CD14-positive monocyte (primary cell): ENCODE measurements at regions not wholly inside any gene's neighbourhood (a gene's known extent, or its start where the extent isn't known, plus 50 kb on each side); places are given as distances from the start of the nearest gene placed in this dataset.

Source experiments
- DNase-seq, 3 donors: peaks; one replicate each; pipeline ENCODE4 v3.0.0-alpha.2; 2011 to 2022
- H2AFZ ChIP-seq: 2 replicates; pipeline ENCODE4 v1.6.0; 2012; ENCODE audit warnings: mild to moderate bottlenecking, low read depth, low read length, inconsistent platforms; ENCODE audit not compliant: insufficient read depth, poor library complexity, severe bottlenecking
- H3K27ac ChIP-seq, 2 donors: 1 replicate in 1 of 2; 2 replicates in 1 of 2; pipeline ENCODE4 v1.5.1; 2012 to 2013; ENCODE audit warnings: low read length in 2 of 2, control low read depth in 1 of 2, inconsistent platforms in 1 of 2, low read depth in 1 of 2, mild to moderate bottlenecking in 1 of 2
- H3K27me3 ChIP-seq, 2 donors: one replicate each; pipeline versions ENCODE4 v1.6.0 to v1.6.1; 2011 to 2013; ENCODE audit warnings: low read length in 2 of 2; ENCODE audit not compliant: control insufficient read depth in 2 of 2, insufficient read depth in 2 of 2
- H3K36me3 ChIP-seq, 2 donors: replicated peaks in 1 of 2; 1 replicate in 1 of 2; 2 replicates in 1 of 2; pipeline versions ENCODE4 v1.5.1 to v1.6.1; 2012 to 2013; ENCODE audit warnings: low read length in 2 of 2, control low read depth in 1 of 2, inconsistent platforms in 1 of 2, mild to moderate bottlenecking in 1 of 2; ENCODE audit not compliant: insufficient read depth in 2 of 2, control insufficient read depth in 1 of 2
- H3K4me1 ChIP-seq, 2 donors: 1 replicate in 1 of 2; 2 replicates in 1 of 2; pipeline versions ENCODE4 v1.5.1 to v1.6.1; 2012 to 2013; ENCODE audit warnings: low read length in 2 of 2, control low read depth in 1 of 2, inconsistent platforms in 1 of 2, mild to moderate bottlenecking in 1 of 2, moderate library complexity in 1 of 2; ENCODE audit not compliant: insufficient read depth in 2 of 2, control insufficient read depth in 1 of 2
- H3K4me2 ChIP-seq: replicated peaks from 2 replicates; pipeline ENCODE3; 2012; ENCODE audit warnings: low read length, moderate library complexity, mild to moderate bottlenecking; ENCODE audit not compliant: poor library complexity, severe bottlenecking; ENCODE audit errors: extremely low read depth
- H3K4me3 ChIP-seq, 3 experiments: fragments of 200-600 bp in 1 of 3; sonication (generic) in 1 of 3; replicated peaks in 1 of 3; 1 replicate in 2 of 3; 2 replicates in 1 of 3; pipeline ENCODE4 v1.5.1; 2011 to 2013; ENCODE audit warnings: low read length in 3 of 3, mild to moderate bottlenecking in 3 of 3, control low read depth in 2 of 3, low read depth in 2 of 3, inconsistent platforms in 1 of 3, moderate library complexity in 1 of 3
- H3K79me2 ChIP-seq: 2 replicates; pipeline ENCODE4 v1.6.0; 2012; ENCODE audit warnings: mild to moderate bottlenecking, control low read depth, inconsistent platforms, low read length, moderate library complexity; ENCODE audit not compliant: insufficient read depth
- H3K9ac ChIP-seq: 2 replicates; pipeline ENCODE4 v1.6.0; 2017; ENCODE audit warnings: low read length, mild to moderate bottlenecking; ENCODE audit not compliant: insufficient read depth, poor library complexity, severe bottlenecking
- H3K9me3 ChIP-seq, 2 donors: replicated peaks in 1 of 2; 1 replicate in 1 of 2; 2 replicates in 1 of 2; pipeline versions ENCODE4 v1.5.1 to v1.6.1; 2012 to 2013; ENCODE audit warnings: low read length in 2 of 2, control low read depth in 1 of 2; ENCODE audit not compliant: control insufficient read depth in 1 of 2, insufficient read depth in 1 of 2
- H4K20me1 ChIP-seq: 2 replicates; pipeline ENCODE4 v1.6.0; 2012; ENCODE audit warnings: mild to moderate bottlenecking, low read length, control low read depth, moderate library complexity; ENCODE audit not compliant: insufficient read depth
- H3K27ac Mint-ChIP-seq, 7 donors: one replicate each; pipeline ENCODE4 v1.8.0; 2020; ENCODE audit warnings: mild to moderate bottlenecking in 7 of 7, mixed read lengths in 7 of 7, moderate library complexity in 6 of 7, inconsistent platforms in 2 of 7
- H3K27me3 Mint-ChIP-seq, 3 donors: one replicate each; pipeline ENCODE4 v1.8.0; 2021 to 2022; ENCODE audit warnings: low read depth in 3 of 3, mild to moderate bottlenecking in 3 of 3, mixed read lengths in 3 of 3, moderate library complexity in 3 of 3, inconsistent platforms in 1 of 3
- H3K36me3 Mint-ChIP-seq, 2 donors: one replicate each; pipeline ENCODE4 v1.8.0; 2020; ENCODE audit warnings: mixed read lengths in 2 of 2, inconsistent platforms in 1 of 2, mild to moderate bottlenecking in 1 of 2
- H3K4me1 Mint-ChIP-seq: one replicate; pipeline ENCODE4 v1.8.0; 2020; ENCODE audit warnings: mild to moderate bottlenecking, mixed read lengths
- H3K4me3 Mint-ChIP-seq, 2 donors: one replicate each; pipeline ENCODE4 v1.8.0; 2020; ENCODE audit warnings: mild to moderate bottlenecking in 2 of 2, mixed read lengths in 2 of 2, moderate library complexity in 1 of 2
- H3K9me3 Mint-ChIP-seq, 7 donors: one replicate each; pipeline ENCODE4 v1.8.0; 2020 to 2022; ENCODE audit warnings: mixed read lengths in 7 of 7, mild to moderate bottlenecking in 6 of 7, moderate library complexity in 6 of 7, inconsistent platforms in 2 of 7
- WGBS: methylation state at CpG from one replicate; pipeline ENCODE4 v1.1.5; 2013; ENCODE audit warnings: missing lambda C conversion rate; ENCODE audit not compliant: insufficient coverage; 5-methylcytosine and 5-hydroxymethylcytosine counted together
- intact Hi-C, 2 donors: fragments of 100-400 bp; cut with micrococcal nuclease; formaldehyde crosslinking; loops; one replicate each; pipeline versions ENCODE4 v1.15.0 to v1.15.1; 2023
- TF ChIP-seq, protein P1 (sequence below): fragments of 200-600 bp; IDR thresholded peaks from one replicate; pipeline ENCODE4 v1.8.0; 2022; ENCODE audit warnings: antibody characterized with exemption, mild to moderate bottlenecking

DNA sequence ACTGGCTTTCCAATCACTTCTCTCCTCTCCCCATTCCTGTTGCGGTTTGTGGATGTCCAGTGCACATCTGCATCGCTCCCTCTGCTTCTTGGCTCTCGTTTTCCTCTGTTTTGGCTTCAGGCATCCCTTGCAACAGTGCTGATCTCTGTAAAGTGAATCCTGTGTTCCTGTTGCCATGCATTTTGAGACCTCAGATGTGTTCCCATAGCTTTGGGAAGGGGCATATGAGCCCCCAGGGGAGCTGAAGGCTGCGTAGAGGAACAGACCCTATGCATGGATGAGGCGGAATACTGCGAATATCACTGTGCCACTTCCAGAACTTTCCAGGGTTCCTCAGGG, 168.4 kb upstream of the HAAO start:
- H3K4me2 ChIP-seq, result no peak overlapping the region
- Mint-ChIP-seq H3K36me3 (peaks cover 0 to 4% of the 10 kb centered on the region in 2 donors), H3K27ac (no peak overlapping the region), H3K9me3 (peaks cover 0 to under 1% (median 0%) of the 10 kb centered on the region in 7 donors), H3K27me3 (peaks cover 4 to 16% (median 5%) of the 10 kb centered on the region in 3 donors), H3K4me1 (peaks cover 86% of the 10 kb centered on the region), H3K4me3 (no peak overlapping the region)
- H2AFZ ChIP-seq, result peak overlapping the region; percentile 62
- no peaks in the 10 kb centered on the region for H4K20me1 ChIP-seq
- intact Hi-C loops, result loop anchor here in 1 of 2 donors (10.0 kb wide), 1 partner anchor 144 kb away; no protein-coding TSS in a partner anchor
- WGBS, result 75% methylated on average over 5 of the region's 6 CpGs
- H3K79me2 ChIP-seq, result no peaks in the 10 kb centered on the region
- no peaks in the 10 kb centered on the region for H3K9me3 ChIP-seq
- DNase-seq, result no peak
- no peaks in the 10 kb centered on the region for H3K36me3 ChIP-seq
- no peak overlapping the region for H3K9ac ChIP-seq
- H3K4me1 ChIP-seq, result peaks cover 69 to 80% of the 10 kb centered on the region in 2 donors
- no peak overlapping the region for H3K27ac ChIP-seq
- no peak overlapping the region for H3K4me3 ChIP-seq
- H3K27me3 ChIP-seq, result no peaks in the 10 kb centered on the region
- TF ChIP-seq, protein P1, sequence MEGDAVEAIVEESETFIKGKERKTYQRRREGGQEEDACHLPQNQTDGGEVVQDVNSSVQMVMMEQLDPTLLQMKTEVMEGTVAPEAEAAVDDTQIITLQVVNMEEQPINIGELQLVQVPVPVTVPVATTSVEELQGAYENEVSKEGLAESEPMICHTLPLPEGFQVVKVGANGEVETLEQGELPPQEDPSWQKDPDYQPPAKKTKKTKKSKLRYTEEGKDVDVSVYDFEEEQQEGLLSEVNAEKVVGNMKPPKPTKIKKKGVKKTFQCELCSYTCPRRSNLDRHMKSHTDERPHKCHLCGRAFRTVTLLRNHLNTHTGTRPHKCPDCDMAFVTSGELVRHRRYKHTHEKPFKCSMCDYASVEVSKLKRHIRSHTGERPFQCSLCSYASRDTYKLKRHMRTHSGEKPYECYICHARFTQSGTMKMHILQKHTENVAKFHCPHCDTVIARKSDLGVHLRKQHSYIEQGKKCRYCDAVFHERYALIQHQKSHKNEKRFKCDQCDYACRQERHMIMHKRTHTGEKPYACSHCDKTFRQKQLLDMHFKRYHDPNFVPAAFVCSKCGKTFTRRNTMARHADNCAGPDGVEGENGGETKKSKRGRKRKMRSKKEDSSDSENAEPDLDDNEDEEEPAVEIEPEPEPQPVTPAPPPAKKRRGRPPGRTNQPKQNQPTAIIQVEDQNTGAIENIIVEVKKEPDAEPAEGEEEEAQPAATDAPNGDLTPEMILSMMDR, result no peak

DNA sequence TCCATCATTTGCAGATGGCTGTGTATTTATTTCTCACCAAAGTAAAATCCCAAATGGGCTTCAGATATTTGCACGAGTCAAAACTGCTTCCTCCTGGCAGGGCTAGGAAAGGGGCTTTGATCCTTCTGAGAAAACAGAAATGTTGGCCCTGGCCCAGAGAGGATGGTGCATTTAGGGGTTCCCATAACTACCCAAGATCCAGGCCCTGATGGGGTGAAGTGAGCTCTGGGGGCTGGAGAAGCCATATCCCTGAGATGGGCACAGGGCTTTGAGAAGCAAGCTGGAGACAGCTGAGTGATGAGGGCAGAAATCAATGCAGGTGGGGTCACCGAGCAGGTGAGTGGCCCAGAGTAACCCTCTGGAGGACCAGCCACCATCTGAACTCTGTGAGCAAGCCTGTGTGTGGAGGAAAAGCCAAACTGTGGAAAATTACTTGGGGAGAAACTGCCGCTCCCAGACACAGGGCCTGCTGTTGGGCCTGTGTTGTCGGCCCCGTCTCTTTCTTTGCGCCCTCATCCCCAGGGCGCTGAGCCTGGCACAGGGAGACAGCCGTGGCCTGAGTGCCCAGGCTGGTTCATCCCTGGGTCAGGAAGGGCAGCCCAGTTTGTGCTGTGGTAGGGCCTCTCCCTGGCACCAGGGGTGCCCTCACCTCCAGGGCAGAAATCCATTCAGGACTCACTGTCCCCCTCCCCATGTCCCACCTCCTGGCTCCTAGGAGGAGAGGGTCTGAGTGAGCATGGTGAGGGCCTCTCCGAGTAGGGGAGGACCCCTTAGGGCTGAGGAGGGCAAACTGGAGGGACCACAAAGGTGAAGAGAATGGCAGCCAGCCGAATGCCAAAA, 167.8 kb upstream of the HAAO start:
- Mint-ChIP-seq H3K4me3 (no peak overlapping the region), H3K4me1 (peaks cover 81% of the 10 kb centered on the region), H3K9me3 (no peaks in the 10 kb centered on the region), H3K27ac (no peak overlapping the region), H3K27me3 (peaks cover 7 to 16% (median 8%) of the 10 kb centered on the region in 3 donors), H3K36me3 (peaks cover 0 to 4% of the 10 kb centered on the region in 2 donors)
- Histone ChIP-seq H3K27me3 (no peaks in the 10 kb centered on the region), H3K27ac (no peak overlapping the region), H3K36me3 (no peaks in the 10 kb centered on the region), H2AFZ (peak overlapping the region; percentile 48), H3K4me2 (no peak overlapping the region), H3K79me2 (no peaks in the 10 kb centered on the region), H3K4me1 (peaks cover 64 to 75% of the 10 kb centered on the region in 2 donors), H3K4me3 (no peak overlapping the region), H3K9me3 (no peaks in the 10 kb centered on the region), H4K20me1 (no peaks in the 10 kb centered on the region), H3K9ac (no peak overlapping the region)
- no peak for DNase-seq
- TF ChIP-seq, protein P1, result no peak
- WGBS, result 76% methylated on average over 8 of the region's 10 CpGs
- intact Hi-C loops, result loop anchor here in 1 of 2 donors (10.0 kb wide), 1 partner anchor 145 kb away; no protein-coding TSS in a partner anchor
